ENCODE measurements at regions not wholly inside any gene's neighbourhood (a gene's known extent, or its start where the extent isn't known, plus 50 kb on each side); places are given as distances from the start of the nearest gene placed in this dataset.
A peak's percentile ranks its signal among the peaks of the same experiment; 100 is the strongest.
"Not testable (repeated sequence)": the region's sequence is repeated elsewhere in the genome, so short reads cannot be mapped to it uniquely, and the experiment has no call there.

GRCh38 chr5:100424787-100425186 is 110.4 kb upstream of the FAM174A start:
- Mint-ChIP-seq H3K9me3 (ENCODE audit: low read depth) (peaks cover 17% of the 10 kb centered on the region), H3K27me3 (no peaks in the 10 kb centered on the region), H3K27ac (no peak overlapping the region), H3K4me3 (no peak overlapping the region), H3K4me1 (no peaks in the 10 kb centered on the region), H3K36me3 (ENCODE audit: low read depth) (peaks cover 9% of the 10 kb centered on the region)
- POLR2A ChIA-PET: no interaction called here
- intact Hi-C loops (cut with DNase I, micrococcal nuclease): no loop called here
- DNase-seq: peak; percentile 6
- CTCF ChIA-PET: no interaction called here
- ATAC-seq: no peak

GRCh38 chr5:100424017-100424416 is 111.2 kb upstream of the FAM174A start:
- Mint-ChIP-seq H3K27me3 (no peaks in the 10 kb centered on the region), H3K27ac (no peak overlapping the region), H3K4me3 (no peak overlapping the region), H3K9me3 (ENCODE audit: low read depth) (peaks cover 17% of the 10 kb centered on the region), H3K4me1 (no peaks in the 10 kb centered on the region), H3K36me3 (ENCODE audit: low read depth) (peaks cover 9% of the 10 kb centered on the region)
- no peak for ATAC-seq
- CTCF ChIA-PET: no interaction called here
- POLR2A ChIA-PET: no interaction called here
- intact Hi-C loops (cut with DNase I, micrococcal nuclease): no loop called here
- no peak for DNase-seq

- intact Hi-C loops (cut with DNase I, micrococcal nuclease): no loop called here
- Mint-ChIP-seq H3K27ac (no peak overlapping the region), H3K36me3 (ENCODE audit: low read depth) (peaks cover 9% of the 10 kb centered on the region), H3K4me1 (no peaks in the 10 kb centered on the region), H3K4me3 (no peak overlapping the region), H3K9me3 (ENCODE audit: low read depth) (peaks cover 17% of the 10 kb centered on the region), H3K27me3 (no peaks in the 10 kb centered on the region)
- ChIA-PET CTCF (interaction anchor here (1.6 kb wide), 1 partner anchor 967 kb away, joined by 3 read pairs; no protein-coding TSS in a partner anchor), POLR2A (no interaction called here)
- DNase-seq (no peak), ATAC-seq (no peak)
Measured at GRCh38 chr5:100423330-100423729, 111.8 kb upstream of the FAM174A start.

- DNase-seq (no peak), ATAC-seq (no peak)
- CTCF ChIA-PET: no interaction called here
- peaks cover 9% of the 10 kb centered on the region for H3K36me3 Mint-ChIP-seq (ENCODE audit: low read depth)
- POLR2A ChIA-PET: no interaction called here
- no peak overlapping the region for H3K27ac Mint-ChIP-seq
- H3K4me1 Mint-ChIP-seq: no peaks in the 10 kb centered on the region
- H3K27me3 Mint-ChIP-seq: no peaks in the 10 kb centered on the region
- H3K9me3 Mint-ChIP-seq (ENCODE audit: low read depth): peaks cover 17% of the 10 kb centered on the region
- intact Hi-C loops (cut with DNase I, micrococcal nuclease): no loop called here
- H3K4me3 Mint-ChIP-seq: no peak overlapping the region
Measured at GRCh38 chr5:100421360-100421759, 113.8 kb upstream of the FAM174A start.

- no peaks in the 10 kb centered on the region for H3K4me1 Mint-ChIP-seq
- intact Hi-C loops (cut with DNase I, micrococcal nuclease): no loop called here
- POLR2A ChIA-PET: no interaction called here
Measured at GRCh38 chr5:100418231-100418630, 116.9 kb upstream of the FAM174A start.

GRCh38 chr5:100409660-100410151 is 125.5 kb upstream of the FAM174A start:
- POLR2A ChIA-PET: no interaction called here
- Mint-ChIP-seq H3K27me3 (peaks cover 1% of the 10 kb centered on the region), H3K27ac (no peak overlapping the region), H3K36me3 (ENCODE audit: low read depth) (no peaks in the 10 kb centered on the region), H3K4me1 (no peaks in the 10 kb centered on the region), H3K9me3 (ENCODE audit: low read depth) (no peaks in the 10 kb centered on the region), H3K4me3 (no peak overlapping the region)
- CTCF ChIA-PET: no interaction called here
- intact Hi-C loops (cut with DNase I, micrococcal nuclease): no loop called here
- DNase-seq: no peak
- ATAC-seq: no peak

More at GRCh38 chr5:100418231-100418630, 116.9 kb upstream of the FAM174A start:
- no peaks in the 10 kb centered on the region for H3K9me3 Mint-ChIP-seq (ENCODE audit: low read depth)
- H3K36me3 Mint-ChIP-seq (ENCODE audit: low read depth): no peaks in the 10 kb centered on the region
- no peak for ATAC-seq
- no peak overlapping the region for H3K4me3 Mint-ChIP-seq
- no peak for DNase-seq
- H3K27me3 Mint-ChIP-seq: no peaks in the 10 kb centered on the region
- no peak overlapping the region for H3K27ac Mint-ChIP-seq
- CTCF ChIA-PET: interaction anchor here (1.1 kb wide), 1 partner anchor 12 kb away, joined by 3 read pairs; no protein-coding TSS in a partner anchor

GRCh38 chr5:100407053-100407452 is 128.1 kb upstream of the FAM174A start:
- H3K36me3 Mint-ChIP-seq (ENCODE audit: low read depth): no peaks in the 10 kb centered on the region
- no peak for ATAC-seq
- H3K27me3 Mint-ChIP-seq: peaks cover 1% of the 10 kb centered on the region
- POLR2A ChIA-PET: no interaction called here
- no peak for DNase-seq
- H3K4me1 Mint-ChIP-seq: no peaks in the 10 kb centered on the region
- CTCF ChIA-PET: no interaction called here
- H3K9me3 Mint-ChIP-seq (ENCODE audit: low read depth): no peaks in the 10 kb centered on the region
- no peak overlapping the region for H3K4me3 Mint-ChIP-seq
- intact Hi-C loops (cut with DNase I, micrococcal nuclease): no loop called here
- H3K27ac Mint-ChIP-seq: no peak overlapping the region

GRCh38 chr5:100406640-100407039 is 128.5 kb upstream of the FAM174A start:
- no peaks in the 10 kb centered on the region for H3K36me3 Mint-ChIP-seq (ENCODE audit: low read depth)
- POLR2A ChIA-PET: no interaction called here
- DNase-seq (no peak), ATAC-seq (no peak)
- H3K4me1 Mint-ChIP-seq: no peaks in the 10 kb centered on the region
- no peak overlapping the region for H3K27ac Mint-ChIP-seq
- peaks cover 1% of the 10 kb centered on the region for H3K27me3 Mint-ChIP-seq
- H3K4me3 Mint-ChIP-seq: no peak overlapping the region
- CTCF ChIA-PET: no interaction called here
- no peaks in the 10 kb centered on the region for H3K9me3 Mint-ChIP-seq (ENCODE audit: low read depth)
- intact Hi-C loops (cut with DNase I, micrococcal nuclease): no loop called here

- intact Hi-C loops (cut with DNase I, micrococcal nuclease): no loop called here
- no peak for ATAC-seq
- Mint-ChIP-seq H3K27ac (no peak overlapping the region), H3K36me3 (ENCODE audit: low read depth) (no peaks in the 10 kb centered on the region), H3K9me3 (ENCODE audit: low read depth) (no peaks in the 10 kb centered on the region), H3K4me3 (no peak overlapping the region), H3K4me1 (no peaks in the 10 kb centered on the region), H3K27me3 (no peaks in the 10 kb centered on the region)
- ChIA-PET CTCF (interaction anchor here (0.6 kb wide), 1 partner anchor 898 kb away, joined by 3 read pairs; no protein-coding TSS in a partner anchor), POLR2A (no interaction called here)
- DNase-seq: no peak
Measured at GRCh38 chr5:100402071-100402470, 133.1 kb upstream of the FAM174A start.

GRCh38 chr5:100401149-100401548 is 134.0 kb upstream of the FAM174A start:
- intact Hi-C loops (cut with DNase I, micrococcal nuclease): no loop called here
- Mint-ChIP-seq H3K4me3 (no peak overlapping the region), H3K27ac (no peak overlapping the region), H3K4me1 (no peaks in the 10 kb centered on the region), H3K36me3 (ENCODE audit: low read depth) (no peaks in the 10 kb centered on the region), H3K27me3 (no peaks in the 10 kb centered on the region), H3K9me3 (ENCODE audit: low read depth) (no peaks in the 10 kb centered on the region)
- ATAC-seq: no peak
- POLR2A ChIA-PET: no interaction called here
- CTCF ChIA-PET: interaction anchor here (0.6 kb wide), 1 partner anchor 899 kb away, joined by 3 read pairs; no protein-coding TSS in a partner anchor
- DNase-seq: no peak

- H3K27me3 Mint-ChIP-seq; CTCF ChIA-PET; H3K4me1 Mint-ChIP-seq; H3K36me3 Mint-ChIP-seq (ENCODE audit: low read depth); H3K27ac Mint-ChIP-seq; POLR2A ChIA-PET; DNase-seq; H3K9me3 Mint-ChIP-seq (ENCODE audit: low read depth); ATAC-seq; H3K4me3 Mint-ChIP-seq; intact Hi-C loops (cut with DNase I, micrococcal nuclease): not testable (repeated sequence)
Measured at GRCh38 chr5:100398815-100399214, 136.4 kb upstream of the FAM174A start.

GRCh38 chr5:100379254-100379858 is 155.8 kb upstream of the FAM174A start:
- H3K9me3 Mint-ChIP-seq (ENCODE audit: low read depth); POLR2A ChIA-PET; H3K36me3 Mint-ChIP-seq (ENCODE audit: low read depth); DNase-seq; intact Hi-C loops (cut with DNase I, micrococcal nuclease); CTCF ChIA-PET; ATAC-seq; H3K27ac Mint-ChIP-seq; H3K27me3 Mint-ChIP-seq; H3K4me1 Mint-ChIP-seq; H3K4me3 Mint-ChIP-seq: not testable (repeated sequence)
